ENCODE measurements at regions not wholly inside any gene's neighbourhood (a gene's known extent, or its start where the extent isn't known, plus 50 kb on each side); places are given as distances from the start of the nearest gene placed in this dataset.
"Not testable (repeated sequence)": the region's sequence is repeated elsewhere in the genome, so short reads cannot be mapped to it uniquely, and the experiment has no call there.

GRCh38 chr2:87198422-87198821 lies 176.8 kb upstream of the PLGLB1 start:
- DNase-seq (ENCODE audit: low spot score): not testable (repeated sequence)

- DNase-seq (ENCODE audit: low spot score): not testable (repeated sequence)
These were observed 177.6 kb upstream of the PLGLB1 start for GRCh38 chr2:87199228-87199627.

- not testable (repeated sequence) for DNase-seq (ENCODE audit: low spot score)
These were observed 183.0 kb upstream of the PLGLB1 start for GRCh38 chr2:87204569-87205147.

- not testable (repeated sequence) for DNase-seq (ENCODE audit: low spot score)
These were observed 191.3 kb upstream of the PLGLB1 start for GRCh38 chr2:87212938-87213337.

- DNase-seq (ENCODE audit: low spot score): not testable (repeated sequence)
These were observed 195.4 kb upstream of the PLGLB1 start for GRCh38 chr2:87217005-87217404.

- not testable (repeated sequence) for DNase-seq (ENCODE audit: low spot score)
These were observed 196.2 kb upstream of the PLGLB1 start for GRCh38 chr2:87217741-87218410.

- not testable (repeated sequence) for DNase-seq (ENCODE audit: low spot score)
These were observed 199.0 kb upstream of the PLGLB1 start for GRCh38 chr2:87220651-87221050.

GRCh38 chr2:87222131-87222530 lies 200.5 kb upstream of the PLGLB1 start:
- not testable (repeated sequence) for DNase-seq (ENCODE audit: low spot score)

- not testable (repeated sequence) for DNase-seq (ENCODE audit: low spot score)
These were observed 202.2 kb upstream of the PLGLB1 start for GRCh38 chr2:87223873-87224272.

GRCh38 chr2:87229091-87229689 lies 207.5 kb upstream of the PLGLB1 start:
- peak; percentile 2 for DNase-seq (ENCODE audit: low spot score)

- DNase-seq (ENCODE audit: low spot score): not testable (repeated sequence)
These were observed 208.3 kb upstream of the PLGLB1 start for GRCh38 chr2:87229964-87230363.

GRCh38 chr2:87235333-87235981 lies 213.8 kb upstream of the PLGLB1 start:
- DNase-seq (ENCODE audit: low spot score): not testable (repeated sequence)

GRCh38 chr2:87237570-87238336 lies 216.1 kb upstream of the PLGLB1 start:
- peak; percentile 1 for DNase-seq (ENCODE audit: low spot score)

GRCh38 chr2:87239558-87240215 lies 218.0 kb upstream of the PLGLB1 start:
- DNase-seq (ENCODE audit: low spot score): not testable (repeated sequence)

- not testable (repeated sequence) for DNase-seq (ENCODE audit: low spot score)
These were observed 224.5 kb upstream of the PLGLB1 start for GRCh38 chr2:87246066-87246717.

GRCh38 chr2:87252046-87252445 lies 230.4 kb upstream of the PLGLB1 start:
- not testable (repeated sequence) for DNase-seq (ENCODE audit: low spot score)

GRCh38 chr2:87254562-87254961 lies 232.9 kb upstream of the PLGLB1 start:
- not testable (repeated sequence) for DNase-seq (ENCODE audit: low spot score)

- DNase-seq (ENCODE audit: low spot score): not testable (repeated sequence)
These were observed 233.8 kb upstream of the PLGLB1 start for GRCh38 chr2:87255410-87255809.

GRCh38 chr2:87258887-87259286 lies 237.2 kb upstream of the PLGLB1 start:
- DNase-seq (ENCODE audit: low spot score): not testable (repeated sequence)

- DNase-seq (ENCODE audit: low spot score): not testable (repeated sequence)
These were observed 240.6 kb upstream of the PLGLB1 start for GRCh38 chr2:87262184-87262702.

All from kidney tubule cell (primary cell).